HT1080 (cell line): ENCODE measurements at regions not wholly inside any gene's neighbourhood (a gene's known extent, or its start where the extent isn't known, plus 50 kb on each side); places are given as distances from the start of the nearest gene placed in this dataset.
A peak's percentile ranks its signal among the peaks of the same experiment; 100 is the strongest.

ENCODE experiments used
- DNase-seq: peaks from one replicate; pipeline ENCODE4 v3.0.0-alpha.2; 2015; ENCODE audit warnings: low read depth

- no peak for DNase-seq
These were observed 63.3 kb upstream of the THSD7A start for GRCh38 chr7:11895337-11895736.

- DNase-seq, result no peak
These were observed 64.7 kb upstream of the THSD7A start for GRCh38 chr7:11896663-11897062.

GRCh38 chr7:11899247-11899646 lies 67.2 kb upstream of the THSD7A start:
- DNase-seq, result no peak

GRCh38 chr7:11910253-11910652 lies 78.3 kb upstream of the THSD7A start:
- DNase-seq, result no peak

GRCh38 chr7:11911900-11912299 lies 79.9 kb upstream of the THSD7A start:
- DNase-seq, result no peak

GRCh38 chr7:11914645-11915044 lies 82.6 kb upstream of the THSD7A start:
- DNase-seq, result no peak

- DNase-seq, result no peak
These were observed 91.5 kb upstream of the THSD7A start for GRCh38 chr7:11923376-11923930.

GRCh38 chr7:11931307-11931706 lies 99.3 kb upstream of the THSD7A start:
- no peak for DNase-seq

- no peak for DNase-seq
These were observed 102.8 kb upstream of the THSD7A start for GRCh38 chr7:11934796-11935195.

GRCh38 chr7:11935905-11936304 lies 103.9 kb upstream of the THSD7A start:
- no peak for DNase-seq

GRCh38 chr7:11946794-11947193 lies 114.8 kb upstream of the THSD7A start:
- no peak for DNase-seq

GRCh38 chr7:11950281-11950680 lies 118.3 kb upstream of the THSD7A start:
- DNase-seq, result no peak

GRCh38 chr7:11950942-11951341 lies 118.9 kb upstream of the THSD7A start:
- no peak for DNase-seq

GRCh38 chr7:11951909-11952308 lies 119.9 kb upstream of the THSD7A start:
- DNase-seq, result peak; percentile 41

- no peak for DNase-seq
These were observed 121.0 kb upstream of the THSD7A start for GRCh38 chr7:11952972-11953371.

GRCh38 chr7:11956991-11957390 lies 125.0 kb upstream of the THSD7A start:
- DNase-seq, result peak; percentile 4

- no peak for DNase-seq
These were observed 126.0 kb upstream of the THSD7A start for GRCh38 chr7:11957956-11958355.

GRCh38 chr7:11959121-11959520 lies 127.1 kb upstream of the THSD7A start:
- DNase-seq, result no peak

GRCh38 chr7:11960621-11961020 lies 128.6 kb upstream of the THSD7A start:
- DNase-seq, result no peak

- DNase-seq, result no peak
These were observed 137.6 kb upstream of the THSD7A start for GRCh38 chr7:11969643-11970042.

- no peak for DNase-seq
These were observed 138.1 kb upstream of the THSD7A start for GRCh38 chr7:11970132-11970531.

- DNase-seq, result no peak
These were observed 153.4 kb upstream of the THSD7A start for GRCh38 chr7:11985376-11985775.

GRCh38 chr7:11985971-11986370 lies 154.0 kb upstream of the THSD7A start:
- peak; percentile 0 for DNase-seq

GRCh38 chr7:11988186-11988585 lies 156.2 kb upstream of the THSD7A start:
- no peak for DNase-seq
